Hindlimb muscle (tissue), 1 donor: ENCODE measurements at regions not wholly inside any gene's neighbourhood (a gene's known extent, or its start where the extent isn't known, plus 50 kb on each side); places are given as distances from the start of the nearest gene placed in this dataset.
"Not testable (repeated sequence)": the region's sequence is repeated elsewhere in the genome, so short reads cannot be mapped to it uniquely, and the experiment has no call there.

Experiments
- DNase-seq: peaks from one replicate; pipeline ENCODE4 v3.0.0-alpha.2; 2013

GRCh38 chr7:145434811-145435210 lies 599.0 kb upstream of the TPK1 start:
- DNase-seq = no peak

- DNase-seq = no peak
These were observed 596.0 kb upstream of the TPK1 start for GRCh38 chr7:145431834-145432233.

GRCh38 chr7:145418481-145418880 lies 582.6 kb upstream of the TPK1 start:
- not testable (repeated sequence) for DNase-seq

GRCh38 chr7:145411066-145411465 lies 575.2 kb upstream of the TPK1 start:
- DNase-seq = no peak

GRCh38 chr7:145398758-145399157 lies 562.9 kb upstream of the TPK1 start:
- peak; percentile 4 for DNase-seq

- no peak for DNase-seq
These were observed 558.3 kb upstream of the TPK1 start for GRCh38 chr7:145394126-145394525.

- DNase-seq = no peak
These were observed 546.9 kb upstream of the TPK1 start for GRCh38 chr7:145382762-145383161.

GRCh38 chr7:145378197-145378596 lies 542.3 kb upstream of the TPK1 start:
- no peak for DNase-seq

- no peak for DNase-seq
These were observed 524.8 kb upstream of the TPK1 start for GRCh38 chr7:145360511-145361100.

- DNase-seq = no peak
These were observed 514.5 kb upstream of the TPK1 start for GRCh38 chr7:145350334-145350733.

GRCh38 chr7:145349452-145349851 lies 513.6 kb upstream of the TPK1 start:
- not testable (repeated sequence) for DNase-seq

- no peak for DNase-seq
These were observed 511.4 kb upstream of the TPK1 start for GRCh38 chr7:145347271-145347670.

- DNase-seq = no peak
These were observed 503.5 kb upstream of the TPK1 start for GRCh38 chr7:145339319-145339718.

GRCh38 chr7:145331522-145331921 lies 495.7 kb upstream of the TPK1 start:
- DNase-seq = no peak

GRCh38 chr7:145331076-145331475 lies 495.2 kb upstream of the TPK1 start:
- DNase-seq = no peak

- DNase-seq = no peak
These were observed 491.8 kb upstream of the TPK1 start for GRCh38 chr7:145327646-145328045.

GRCh38 chr7:145324081-145324480 lies 488.2 kb upstream of the TPK1 start:
- DNase-seq = no peak

GRCh38 chr7:145313551-145313950 lies 477.7 kb upstream of the TPK1 start:
- DNase-seq = no peak

GRCh38 chr7:145293754-145294153 lies 457.9 kb upstream of the TPK1 start:
- DNase-seq = no peak

GRCh38 chr7:145293228-145293701 lies 457.4 kb upstream of the TPK1 start:
- peak; percentile 17 for DNase-seq

GRCh38 chr7:145289384-145289783 lies 453.5 kb upstream of the TPK1 start:
- DNase-seq = no peak

- no peak for DNase-seq
These were observed 440.3 kb upstream of the TPK1 start for GRCh38 chr7:145276118-145276517.

GRCh38 chr7:145269418-145270161 lies 433.7 kb upstream of the TPK1 start:
- no peak for DNase-seq

- DNase-seq = no peak
These were observed 429.3 kb upstream of the TPK1 start for GRCh38 chr7:145265180-145265579.
